Lower leg skin (tissue), 3 donors: ENCODE measurements at regions not wholly inside any gene's neighbourhood (a gene's known extent, or its start where the extent isn't known, plus 50 kb on each side); places are given as distances from the start of the nearest gene placed in this dataset.

Experiments
- CTCF ChIP-seq, 3 donors: fragments of 450-650 bp; IDR thresholded peaks; one replicate each; pipeline ENCODE4 v1.5.1; 2016; ENCODE audit warnings: antibody characterized with exemption in 3 of 3, mild to moderate bottlenecking in 3 of 3, moderate library complexity in 2 of 3
- POLR2A ChIP-seq, 2 donors: fragments of 450-650 bp; IDR thresholded peaks; one replicate each; pipeline ENCODE4 v1.6.1; 2016 to 2017; ENCODE audit warnings: antibody characterized with exemption in 2 of 2, mild to moderate bottlenecking in 1 of 2, moderate library complexity in 1 of 2

- TF ChIP-seq CTCF (IDR thresholded peaks at IDR 0.05), result no peak
- no peak for TF ChIP-seq POLR2A (IDR thresholded peaks at IDR 0.05)
Measured at GRCh38 chr6:98200084-98200483, 634.3 kb upstream of the POU3F2 start.
